Activated CD4-positive, alpha-beta T cell treated with anti-CD3 and anti-CD28 coated beads, Interleukin-2, Interleukin-4, amounts not matched to agents 100 ng/mL and 50 ng/mL, durations not matched to agents 16 hours and 8 hours (primary cell): ENCODE measurements at regions not wholly inside any gene's neighbourhood (a gene's known extent, or its start where the extent isn't known, plus 50 kb on each side); places are given as distances from the start of the nearest gene placed in this dataset.

Experiments
- DNase-seq: peaks from one replicate; pipeline ENCODE4 v3.0.0-alpha.2; 2020; ENCODE audit warnings: low spot score

DNA sequence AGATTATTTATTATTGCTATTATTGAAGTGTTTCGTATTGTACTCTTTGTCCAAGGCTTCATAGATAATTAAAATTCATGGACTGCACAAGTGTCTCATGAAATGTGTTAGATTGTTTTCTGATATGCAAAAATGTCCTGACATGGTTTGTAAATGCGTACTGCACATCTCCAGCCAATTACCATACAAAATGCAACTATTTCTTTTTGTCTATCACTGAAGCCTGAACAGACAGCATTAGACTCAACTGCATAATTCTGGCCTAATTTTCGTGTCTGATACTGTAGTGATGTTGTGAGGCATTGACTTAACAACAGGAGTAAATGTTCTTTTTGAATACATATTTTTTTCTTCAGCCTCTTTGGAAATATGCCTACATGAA lies 498.2 kb upstream of the CD180 start:
- DNase-seq: no peak

GRCh38 chr5:67693956-67694809 lies 497.6 kb upstream of the CD180 start:
- no peak for DNase-seq

GRCh38 chr5:67686746-67687145 lies 490.1 kb upstream of the CD180 start:
- DNase-seq: no peak

DNA sequence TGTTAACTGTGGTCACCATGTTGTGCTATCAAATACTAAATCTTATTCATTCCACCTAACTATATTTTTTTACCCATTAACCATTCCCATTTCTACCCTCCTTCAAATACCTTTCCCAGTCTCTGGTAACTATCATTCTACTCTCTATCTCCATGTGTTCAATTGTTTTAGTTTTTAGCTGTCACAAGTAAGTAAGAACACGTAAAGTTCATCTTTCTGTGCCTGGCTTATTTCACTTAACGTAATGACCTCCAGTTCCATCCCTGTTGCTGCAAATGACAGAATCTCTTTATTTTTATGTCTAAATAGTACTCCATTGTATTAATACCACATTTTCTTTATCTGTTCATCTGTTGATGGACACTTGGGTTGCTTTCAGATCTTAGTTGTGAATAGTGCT lies 485.1 kb upstream of the CD180 start:
- DNase-seq: no peak

DNA sequence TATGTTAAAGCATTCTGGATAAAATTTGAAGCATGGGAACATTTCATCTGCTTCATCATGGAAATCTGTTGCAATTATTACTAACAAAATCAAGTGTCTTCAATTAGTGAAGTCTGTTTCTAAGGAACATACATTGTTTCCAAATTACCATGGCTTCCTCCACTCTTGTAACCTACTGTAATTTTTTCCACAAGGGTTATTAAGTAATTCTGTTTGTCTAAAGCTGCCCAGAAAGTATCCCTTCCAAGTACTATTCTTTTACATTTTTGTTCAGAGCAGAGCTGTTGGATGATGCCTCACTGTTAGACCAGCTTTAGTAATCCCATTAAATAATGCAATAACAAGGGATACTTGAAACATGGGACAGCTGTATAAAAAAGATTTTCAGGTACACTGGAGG lies 483.5 kb upstream of the CD180 start:
- no peak for DNase-seq

DNA sequence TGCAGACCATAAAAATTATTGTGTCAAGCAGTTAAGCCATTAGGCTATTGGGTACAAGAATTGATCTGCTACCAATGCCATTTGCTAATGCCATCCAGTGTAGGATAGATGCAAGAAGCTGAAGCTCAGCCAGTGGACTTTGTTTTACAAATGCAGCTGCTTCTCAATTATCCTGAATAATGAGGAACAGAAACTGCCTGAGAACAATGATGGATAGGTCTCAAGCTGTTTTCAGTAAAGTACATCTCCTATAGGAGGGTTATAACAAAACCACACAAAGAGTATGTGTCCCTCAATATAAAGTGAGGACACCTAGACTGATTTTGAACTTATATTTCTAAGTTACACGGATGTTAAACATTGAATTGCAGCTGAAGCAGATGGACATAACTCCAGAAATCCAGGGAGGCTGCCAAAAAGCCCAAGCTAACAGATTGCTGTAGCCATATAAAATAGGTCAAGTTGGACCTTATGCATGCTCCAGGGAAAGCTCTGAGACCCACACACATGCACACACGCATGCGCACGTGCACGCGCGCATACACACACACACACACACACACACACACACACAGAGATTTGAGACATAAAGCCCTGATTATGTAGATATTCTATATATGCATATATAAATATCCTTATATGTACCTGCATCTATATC lies 482.7 kb upstream of the CD180 start:
- DNase-seq: no peak

GRCh38 chr5:67678594-67678993 lies 482.0 kb upstream of the CD180 start:
- no peak for DNase-seq

DNA sequence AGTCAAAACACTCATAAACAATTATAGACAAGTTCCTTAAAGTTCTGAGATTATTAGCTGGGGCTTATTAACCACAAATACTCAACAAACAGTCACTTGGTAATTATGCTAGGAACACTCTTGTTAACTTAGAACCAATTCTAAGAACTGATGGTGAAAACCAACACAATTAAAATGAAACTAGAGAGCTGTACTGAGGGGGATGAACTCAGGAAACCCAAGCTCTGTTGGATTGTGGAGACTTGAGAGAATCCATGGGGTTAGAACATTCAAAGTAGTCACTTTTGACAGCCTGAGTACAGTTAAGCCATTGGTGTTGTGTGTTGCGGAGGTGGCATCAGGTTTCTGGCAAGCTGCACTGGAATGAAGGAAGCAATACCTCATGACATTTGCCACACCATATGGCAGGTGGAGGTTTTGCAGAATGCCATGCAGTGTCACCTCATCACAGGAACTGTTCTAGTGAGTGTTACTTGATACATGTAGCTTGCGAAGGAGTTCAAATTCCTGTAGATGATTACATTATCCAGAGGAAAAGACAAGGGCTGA lies 480.9 kb upstream of the CD180 start:
- no peak for DNase-seq

- DNase-seq: no peak
Measured at GRCh38 chr5:67676863-67677262, 480.3 kb upstream of the CD180 start.

- DNase-seq: no peak
Measured at GRCh38 chr5:67674159-67674655, 477.6 kb upstream of the CD180 start.

- no peak for DNase-seq
Measured at GRCh38 chr5:67673618-67674017, 477.0 kb upstream of the CD180 start.

- DNase-seq: no peak
Measured at GRCh38 chr5:67673180-67673579, 476.6 kb upstream of the CD180 start.

GRCh38 chr5:67672636-67673035 lies 476.0 kb upstream of the CD180 start:
- no peak for DNase-seq

DNA sequence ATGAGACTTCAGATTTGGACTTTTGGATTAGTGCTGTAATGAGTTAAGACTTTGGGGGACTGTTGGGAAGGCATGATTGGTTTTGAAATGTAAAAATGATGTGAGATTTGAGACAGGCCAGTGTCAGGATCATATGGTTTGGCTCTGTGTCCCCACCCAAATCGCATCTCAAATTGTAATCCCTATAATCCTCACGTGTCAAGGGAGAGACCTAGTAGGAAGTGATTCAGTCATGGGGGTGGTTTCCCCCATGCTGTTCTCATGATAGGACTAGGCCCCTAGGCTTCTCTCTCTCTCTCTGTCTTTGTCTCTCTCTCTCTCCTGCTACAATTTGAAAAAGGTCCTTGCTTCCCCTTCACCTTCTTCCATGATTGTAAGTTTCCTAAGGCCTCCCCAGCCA lies 473.3 kb upstream of the CD180 start:
- no peak for DNase-seq

DNA sequence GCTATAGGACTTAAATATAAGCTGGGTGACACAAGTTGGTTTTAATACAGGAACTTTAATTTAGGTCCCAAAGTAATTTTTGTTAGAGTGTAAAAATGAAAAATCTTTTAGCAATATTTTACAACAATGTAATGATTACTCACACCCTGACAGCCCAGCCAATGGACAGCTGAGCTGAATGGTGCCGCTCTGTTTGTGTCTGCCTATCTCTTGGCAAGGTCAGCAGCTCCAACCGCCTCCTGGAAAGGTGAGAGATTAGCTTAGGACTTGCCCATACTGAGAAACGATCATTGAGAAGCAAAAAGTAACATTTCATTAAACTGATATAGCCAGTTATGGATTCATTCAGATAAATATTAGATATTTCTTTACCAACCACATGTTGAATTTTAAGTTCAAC lies 463.6 kb upstream of the CD180 start:
- DNase-seq: no peak

DNA sequence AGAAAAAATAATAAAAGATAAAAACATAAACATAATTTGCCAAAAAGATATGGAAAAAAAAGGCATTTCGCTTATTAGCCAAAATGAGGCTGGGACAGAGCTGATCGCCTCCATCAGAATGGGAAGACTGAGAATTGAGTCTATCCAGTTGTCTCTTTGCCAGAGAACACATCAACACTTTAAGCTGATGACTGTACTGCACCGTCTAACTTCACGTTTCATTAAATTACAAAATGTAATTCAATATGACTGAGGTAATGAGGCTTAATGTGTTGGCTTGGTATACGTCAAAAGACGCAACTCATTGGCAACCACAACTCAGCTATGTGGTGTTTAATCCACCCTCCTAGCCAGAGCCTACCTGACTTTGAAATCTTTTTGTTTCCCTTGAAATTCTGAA lies 462.7 kb upstream of the CD180 start:
- DNase-seq: no peak

DNA sequence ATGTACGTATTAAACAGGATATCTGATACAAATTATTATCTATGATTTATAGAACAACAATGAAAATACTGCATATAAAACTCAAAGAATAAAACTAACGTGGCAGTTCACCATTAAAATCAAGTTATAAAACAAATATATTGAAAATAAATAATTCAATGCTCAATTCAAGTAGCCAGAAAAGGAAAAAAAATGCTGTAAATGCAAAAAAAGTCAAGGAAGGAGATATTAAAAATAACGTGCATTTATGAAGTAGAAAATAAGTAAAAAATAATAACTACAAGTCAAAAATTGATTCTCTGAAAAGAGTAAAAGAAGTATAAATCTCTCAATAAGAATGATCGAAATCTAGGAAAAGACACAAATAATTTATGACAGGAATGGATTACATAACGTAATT lies 460.5 kb upstream of the CD180 start:
- no peak for DNase-seq

DNA sequence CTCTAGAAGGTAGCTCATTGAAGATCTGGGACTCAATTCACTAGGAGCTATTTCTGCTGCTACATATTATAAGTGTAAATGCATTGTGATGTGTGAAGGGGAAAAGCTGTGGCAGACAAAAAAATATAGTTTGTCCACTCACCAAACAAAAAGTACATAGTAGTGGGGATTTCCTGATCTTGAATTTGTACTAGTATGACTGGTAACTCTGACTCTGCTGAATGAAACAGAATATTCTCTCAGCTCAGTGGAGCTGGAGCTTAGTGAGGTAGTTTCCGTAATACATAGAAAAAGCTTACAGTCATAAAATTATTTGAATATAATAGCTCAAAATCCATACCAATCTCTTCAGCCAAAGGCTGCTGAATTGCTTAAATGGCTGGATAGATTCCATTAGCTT lies 455.6 kb upstream of the CD180 start:
- no peak for DNase-seq

GRCh38 chr5:67651180-67651579 lies 454.6 kb upstream of the CD180 start:
- DNase-seq: no peak

GRCh38 chr5:67648201-67648671 lies 451.6 kb upstream of the CD180 start:
- DNase-seq: no peak

GRCh38 chr5:67647772-67648171 lies 451.2 kb upstream of the CD180 start:
- no peak for DNase-seq

- no peak for DNase-seq
Measured at GRCh38 chr5:67644221-67644920, 447.8 kb upstream of the CD180 start.

DNA sequence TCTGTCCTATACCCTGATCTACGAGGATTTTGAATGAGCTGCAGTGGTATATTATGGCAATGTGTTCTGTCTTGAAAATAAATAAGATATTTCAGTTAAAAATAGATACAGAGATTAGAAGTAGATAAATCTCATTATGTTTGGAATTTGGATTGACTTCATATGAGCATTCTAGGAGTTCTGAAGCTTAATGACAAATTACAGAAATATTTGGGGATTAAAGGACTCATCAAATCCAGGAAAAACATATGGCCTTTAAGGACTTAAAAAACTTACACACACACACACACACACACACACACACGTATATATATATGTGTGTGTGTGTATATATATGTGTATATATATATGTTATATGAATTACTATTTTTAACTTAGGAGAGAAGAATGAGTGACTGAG lies 446.9 kb upstream of the CD180 start:
- no peak for DNase-seq
